Liver (tissue), 3 donors: ENCODE measurements at regions not wholly inside any gene's neighbourhood (a gene's known extent, or its start where the extent isn't known, plus 50 kb on each side); places are given as distances from the start of the nearest gene placed in this dataset.

ENCODE experiments used
- FOXA1 ChIP-seq: IDR thresholded peaks from 2 replicates; pipeline ENCODE4 v1.6.1; 2016; ENCODE audit warnings: antibody characterized with exemption
- GABPA ChIP-seq, 2 donors: IDR thresholded peaks in 1 of 2; conservative IDR thresholded peaks in 1 of 2; 2 replicates each; pipeline ENCODE4 v1.6.1; 2016; ENCODE audit warnings: antibody characterized with exemption in 2 of 2, mild to moderate bottlenecking in 1 of 2, moderate library complexity in 1 of 2
- NR2F2 ChIP-seq: IDR thresholded peaks from 2 replicates; pipeline ENCODE4 v1.6.1; 2016; ENCODE audit warnings: antibody characterized with exemption
- RAD21 ChIP-seq, 2 donors: IDR thresholded peaks; 2 replicates each; pipeline ENCODE4 v1.6.1; 2016; ENCODE audit warnings: antibody characterized with exemption in 2 of 2, mild to moderate bottlenecking in 2 of 2
- SP1 ChIP-seq: IDR thresholded peaks from 2 replicates; pipeline ENCODE4 v1.6.1; 2018; ENCODE audit warnings: antibody characterized with exemption, mild to moderate bottlenecking
- TAF1 ChIP-seq: conservative IDR thresholded peaks from 2 replicates; pipeline ENCODE4 v1.6.1; 2016; ENCODE audit warnings: antibody characterized with exemption, mild to moderate bottlenecking
- YY1 ChIP-seq: IDR thresholded peaks from 2 replicates; pipeline ENCODE4 v1.6.1; 2016; ENCODE audit warnings: antibody characterized with exemption, mild to moderate bottlenecking
- TF ChIP-seq, protein P1 (sequence below): fragments of 150-350 bp; IDR thresholded peaks from 2 replicates; pipeline ENCODE4 v1.5.1; 2017; ENCODE audit warnings: improper control_type of control experiment, low read depth, low read length; ENCODE audit not compliant: missing input control
- TF ChIP-seq, protein P2 (sequence below): IDR thresholded peaks from 2 replicates; pipeline ENCODE4 v1.6.1; 2016; ENCODE audit warnings: antibody characterized with exemption
- TF ChIP-seq, protein P3 (sequence below): IDR thresholded peaks from 2 replicates; pipeline ENCODE4 v1.6.1; 2016; ENCODE audit warnings: antibody characterized with exemption
- TF ChIP-seq, protein P4 (sequence below): IDR thresholded peaks from 2 replicates; pipeline ENCODE4 v1.6.1; 2016; ENCODE audit warnings: antibody characterized with exemption
- TF ChIP-seq, protein P5 (sequence below): IDR thresholded peaks from 2 replicates; pipeline ENCODE4 v1.6.1; 2016; ENCODE audit warnings: antibody characterized with exemption, mild to moderate bottlenecking
- donor health status: healthy.
- donor health status: healthy.

DNA sequence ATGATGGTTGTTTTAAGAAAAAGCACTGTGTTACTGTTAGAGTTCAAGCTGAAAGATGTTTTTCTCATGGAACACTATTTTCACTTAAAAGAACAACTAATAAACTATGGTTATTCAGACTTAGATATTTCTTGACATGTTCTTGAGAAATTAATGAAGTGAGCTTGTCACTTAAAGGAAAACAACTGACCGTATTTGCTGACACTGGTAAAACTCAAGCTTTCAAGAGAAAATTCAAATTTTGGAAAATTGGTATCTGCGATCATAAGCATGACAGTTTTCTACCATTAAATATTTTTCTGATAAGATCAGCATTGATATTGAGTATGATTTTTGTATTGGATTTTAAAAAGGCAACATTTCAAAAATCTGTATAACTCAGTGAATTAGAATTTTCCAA is 549.5 kb upstream of the ACTRT1 start:
- TF ChIP-seq, protein P1, sequence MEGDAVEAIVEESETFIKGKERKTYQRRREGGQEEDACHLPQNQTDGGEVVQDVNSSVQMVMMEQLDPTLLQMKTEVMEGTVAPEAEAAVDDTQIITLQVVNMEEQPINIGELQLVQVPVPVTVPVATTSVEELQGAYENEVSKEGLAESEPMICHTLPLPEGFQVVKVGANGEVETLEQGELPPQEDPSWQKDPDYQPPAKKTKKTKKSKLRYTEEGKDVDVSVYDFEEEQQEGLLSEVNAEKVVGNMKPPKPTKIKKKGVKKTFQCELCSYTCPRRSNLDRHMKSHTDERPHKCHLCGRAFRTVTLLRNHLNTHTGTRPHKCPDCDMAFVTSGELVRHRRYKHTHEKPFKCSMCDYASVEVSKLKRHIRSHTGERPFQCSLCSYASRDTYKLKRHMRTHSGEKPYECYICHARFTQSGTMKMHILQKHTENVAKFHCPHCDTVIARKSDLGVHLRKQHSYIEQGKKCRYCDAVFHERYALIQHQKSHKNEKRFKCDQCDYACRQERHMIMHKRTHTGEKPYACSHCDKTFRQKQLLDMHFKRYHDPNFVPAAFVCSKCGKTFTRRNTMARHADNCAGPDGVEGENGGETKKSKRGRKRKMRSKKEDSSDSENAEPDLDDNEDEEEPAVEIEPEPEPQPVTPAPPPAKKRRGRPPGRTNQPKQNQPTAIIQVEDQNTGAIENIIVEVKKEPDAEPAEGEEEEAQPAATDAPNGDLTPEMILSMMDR: no peak
- TF ChIP-seq TAF1 (no peak), NR2F2 (no peak), FOXA1 (no peak), GABPA (IDR thresholded peaks at IDR 0.05 in 1 of 2, conservative IDR thresholded peaks at IDR 0.05 in 1 of 2) (no peak), YY1 (no peak), RAD21 (IDR thresholded peaks at IDR 0.05) (no peak), SP1 (no peak)
- TF ChIP-seq, protein P2, sequence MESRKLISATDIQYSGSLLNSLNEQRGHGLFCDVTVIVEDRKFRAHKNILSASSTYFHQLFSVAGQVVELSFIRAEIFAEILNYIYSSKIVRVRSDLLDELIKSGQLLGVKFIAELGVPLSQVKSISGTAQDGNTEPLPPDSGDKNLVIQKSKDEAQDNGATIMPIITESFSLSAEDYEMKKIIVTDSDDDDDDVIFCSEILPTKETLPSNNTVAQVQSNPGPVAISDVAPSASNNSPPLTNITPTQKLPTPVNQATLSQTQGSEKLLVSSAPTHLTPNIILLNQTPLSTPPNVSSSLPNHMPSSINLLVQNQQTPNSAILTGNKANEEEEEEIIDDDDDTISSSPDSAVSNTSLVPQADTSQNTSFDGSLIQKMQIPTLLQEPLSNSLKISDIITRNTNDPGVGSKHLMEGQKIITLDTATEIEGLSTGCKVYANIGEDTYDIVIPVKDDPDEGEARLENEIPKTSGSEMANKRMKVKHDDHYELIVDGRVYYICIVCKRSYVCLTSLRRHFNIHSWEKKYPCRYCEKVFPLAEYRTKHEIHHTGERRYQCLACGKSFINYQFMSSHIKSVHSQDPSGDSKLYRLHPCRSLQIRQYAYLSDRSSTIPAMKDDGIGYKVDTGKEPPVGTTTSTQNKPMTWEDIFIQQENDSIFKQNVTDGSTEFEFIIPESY: no peak
- TF ChIP-seq, protein P3, sequence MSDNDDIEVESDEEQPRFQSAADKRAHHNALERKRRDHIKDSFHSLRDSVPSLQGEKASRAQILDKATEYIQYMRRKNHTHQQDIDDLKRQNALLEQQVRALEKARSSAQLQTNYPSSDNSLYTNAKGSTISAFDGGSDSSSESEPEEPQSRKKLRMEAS: no peak
- TF ChIP-seq, protein P4, sequence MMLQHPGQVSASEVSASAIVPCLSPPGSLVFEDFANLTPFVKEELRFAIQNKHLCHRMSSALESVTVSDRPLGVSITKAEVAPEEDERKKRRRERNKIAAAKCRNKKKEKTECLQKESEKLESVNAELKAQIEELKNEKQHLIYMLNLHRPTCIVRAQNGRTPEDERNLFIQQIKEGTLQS: no peak
- TF ChIP-seq, protein P5, sequence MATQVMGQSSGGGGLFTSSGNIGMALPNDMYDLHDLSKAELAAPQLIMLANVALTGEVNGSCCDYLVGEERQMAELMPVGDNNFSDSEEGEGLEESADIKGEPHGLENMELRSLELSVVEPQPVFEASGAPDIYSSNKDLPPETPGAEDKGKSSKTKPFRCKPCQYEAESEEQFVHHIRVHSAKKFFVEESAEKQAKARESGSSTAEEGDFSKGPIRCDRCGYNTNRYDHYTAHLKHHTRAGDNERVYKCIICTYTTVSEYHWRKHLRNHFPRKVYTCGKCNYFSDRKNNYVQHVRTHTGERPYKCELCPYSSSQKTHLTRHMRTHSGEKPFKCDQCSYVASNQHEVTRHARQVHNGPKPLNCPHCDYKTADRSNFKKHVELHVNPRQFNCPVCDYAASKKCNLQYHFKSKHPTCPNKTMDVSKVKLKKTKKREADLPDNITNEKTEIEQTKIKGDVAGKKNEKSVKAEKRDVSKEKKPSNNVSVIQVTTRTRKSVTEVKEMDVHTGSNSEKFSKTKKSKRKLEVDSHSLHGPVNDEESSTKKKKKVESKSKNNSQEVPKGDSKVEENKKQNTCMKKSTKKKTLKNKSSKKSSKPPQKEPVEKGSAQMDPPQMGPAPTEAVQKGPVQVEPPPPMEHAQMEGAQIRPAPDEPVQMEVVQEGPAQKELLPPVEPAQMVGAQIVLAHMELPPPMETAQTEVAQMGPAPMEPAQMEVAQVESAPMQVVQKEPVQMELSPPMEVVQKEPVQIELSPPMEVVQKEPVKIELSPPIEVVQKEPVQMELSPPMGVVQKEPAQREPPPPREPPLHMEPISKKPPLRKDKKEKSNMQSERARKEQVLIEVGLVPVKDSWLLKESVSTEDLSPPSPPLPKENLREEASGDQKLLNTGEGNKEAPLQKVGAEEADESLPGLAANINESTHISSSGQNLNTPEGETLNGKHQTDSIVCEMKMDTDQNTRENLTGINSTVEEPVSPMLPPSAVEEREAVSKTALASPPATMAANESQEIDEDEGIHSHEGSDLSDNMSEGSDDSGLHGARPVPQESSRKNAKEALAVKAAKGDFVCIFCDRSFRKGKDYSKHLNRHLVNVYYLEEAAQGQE: no peak
